Sigmoid colon (tissue), 4 donors: ENCODE measurements at regions not wholly inside any gene's neighbourhood (a gene's known extent, or its start where the extent isn't known, plus 50 kb on each side); places are given as distances from the start of the nearest gene placed in this dataset.

Source experiments
- CTCF ChIP-seq, 4 experiments: fragments of 450-650 bp in 3 of 4; fragments of 200-600 bp in 1 of 4; IDR thresholded peaks; one replicate each; pipeline ENCODE4 v1.5.1; 2016 to 2019; ENCODE audit warnings: antibody characterized with exemption in 4 of 4, mild to moderate bottlenecking in 3 of 4, moderate library complexity in 2 of 4
- EP300 ChIP-seq, 4 donors: sonication (generic); formaldehyde crosslinking; IDR thresholded peaks; one replicate each; pipeline ENCODE4 v1.6.1; 2017; ENCODE audit warnings: antibody characterized with exemption in 4 of 4
- POLR2A ChIP-seq, 2 donors: fragments of 450-650 bp; IDR thresholded peaks; one replicate each; pipeline ENCODE4 v1.6.1; 2016; ENCODE audit warnings: antibody characterized with exemption in 2 of 2, mild to moderate bottlenecking in 2 of 2, moderate library complexity in 2 of 2
- POLR2AphosphoS5 ChIP-seq, 4 donors: sonication (generic); formaldehyde crosslinking; IDR thresholded peaks; one replicate each; pipeline ENCODE4 v1.6.1; 2017; ENCODE audit warnings: antibody characterized with exemption in 4 of 4

- TF ChIP-seq CTCF (IDR thresholded peaks at IDR 0.05) (no peak), POLR2A (IDR thresholded peaks at IDR 0.05) (no peak), POLR2AphosphoS5 (IDR thresholded peaks at IDR 0.05) (no peak), EP300 (IDR thresholded peaks at IDR 0.05) (no peak)
Measured at GRCh38 chr4:35690271-35690670, 554.0 kb downstream of the ARAP2 start.
